Esophagus muscularis mucosa (tissue), 4 donors: ENCODE measurements at regions not wholly inside any gene's neighbourhood (a gene's known extent, or its start where the extent isn't known, plus 50 kb on each side); places are given as distances from the start of the nearest gene placed in this dataset.

Source experiments
- DNase-seq: peaks from one replicate; pipeline ENCODE4 v3.0.0-alpha.2; 2017; ENCODE audit errors: extremely low spot score
- H3K27ac ChIP-seq, 4 donors: fragments of 200-600 bp; sonication (generic); replicated peaks in 1 of 4; 1 replicate in 3 of 4; 2 replicates in 1 of 4; pipeline ENCODE4 v1.5.1; 2016 to 2019; ENCODE audit warnings: mild to moderate bottlenecking in 1 of 4
- H3K27me3 ChIP-seq, 4 donors: fragments of 200-600 bp; sonication (generic); one replicate each; pipeline versions ENCODE4 v1.5.1 to v1.6.0; 2016 to 2019
- H3K36me3 ChIP-seq, 4 donors: fragments of 200-600 bp; sonication (generic); one replicate each; pipeline ENCODE4 v1.5.1; 2016 to 2019
- H3K4me1 ChIP-seq, 4 donors: fragments of 200-600 bp; sonication (generic); one replicate each; pipeline ENCODE4 v1.5.1; 2016 to 2019
- H3K4me3 ChIP-seq, 4 donors: fragments of 200-600 bp; sonication (generic); 1 replicate in 2 of 4; 2 replicates in 2 of 4; pipeline ENCODE4 v1.5.1; 2016 to 2019; ENCODE audit warnings: mild to moderate bottlenecking in 4 of 4, moderate library complexity in 1 of 4
- H3K9me3 ChIP-seq, 4 donors: fragments of 200-600 bp; sonication (generic); 1 replicate in 3 of 4; 2 replicates in 1 of 4; pipeline ENCODE4 v1.5.1; 2016 to 2019
- EP300 ChIP-seq: sonication (generic); formaldehyde crosslinking; IDR thresholded peaks from one replicate; pipeline ENCODE4 v1.6.1; 2017; ENCODE audit warnings: antibody characterized with exemption
- POLR2A ChIP-seq: fragments of 450-650 bp; IDR thresholded peaks from one replicate; pipeline ENCODE4 v1.6.1; 2017; ENCODE audit warnings: antibody characterized with exemption, moderate library complexity, mild to moderate bottlenecking, low read depth
- POLR2AphosphoS5 ChIP-seq, 2 donors: sonication (generic); formaldehyde crosslinking; IDR thresholded peaks; one replicate each; pipeline ENCODE4 v1.6.1; 2017; ENCODE audit warnings: antibody characterized with exemption in 2 of 2
- WGBS: methylation state at CpG from one replicate; pipeline ENCODE4 v1.1.5; 2018; 5-methylcytosine and 5-hydroxymethylcytosine counted together
- intact Hi-C: fragments of 100-400 bp; cut with DNase I; formaldehyde crosslinking; loops from one replicate; pipeline ENCODE4 v1.15.1; 2023
- TF ChIP-seq, protein P1 (sequence below), 3 experiments: fragments of 200-600 bp in 2 of 3; fragments of 450-650 bp in 1 of 3; sonication (generic) in 2 of 3; IDR thresholded peaks; one replicate each; pipeline ENCODE4 v1.5.1; 2017 to 2019; ENCODE audit warnings: antibody characterized with exemption in 3 of 3, mild to moderate bottlenecking in 2 of 3, moderate library complexity in 1 of 3

DNA sequence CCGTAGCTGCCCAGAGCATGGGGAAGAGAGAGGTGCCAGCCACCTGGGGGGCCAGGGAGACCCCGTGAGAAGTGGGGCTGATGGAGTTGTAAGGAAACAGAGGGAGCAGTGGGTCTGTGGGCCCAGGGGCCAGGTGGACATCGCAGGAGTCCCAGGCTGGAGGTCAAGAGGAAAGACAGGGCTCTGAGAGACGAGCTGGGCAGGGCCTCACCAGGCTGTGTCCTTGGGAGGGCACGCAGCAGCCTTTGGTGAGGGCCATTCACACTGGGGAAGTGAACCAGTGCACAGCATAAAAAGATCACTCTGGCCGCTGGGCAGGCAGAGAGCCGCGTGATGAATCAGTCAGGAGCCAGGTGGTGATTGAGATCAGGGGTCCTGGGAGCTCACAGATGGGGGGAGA, 73.9 kb upstream of the FOXQ1 start:
- Histone ChIP-seq H3K27ac (no peak overlapping the region), H3K4me3 (no peak overlapping the region), H3K27me3 (no peaks in the 10 kb centered on the region), H3K36me3 (no peaks in the 10 kb centered on the region), H3K9me3 (no peaks in the 10 kb centered on the region), H3K4me1 (peaks cover 0 to 11% (median 9%) of the 10 kb centered on the region in 4 donors)
- intact Hi-C loops, result no loop called here
- no peak for DNase-seq
- TF ChIP-seq POLR2A, result no peak
- TF ChIP-seq POLR2AphosphoS5 (IDR thresholded peaks at IDR 0.05), result no peak
- no peak for TF ChIP-seq EP300
- TF ChIP-seq, protein P1, sequence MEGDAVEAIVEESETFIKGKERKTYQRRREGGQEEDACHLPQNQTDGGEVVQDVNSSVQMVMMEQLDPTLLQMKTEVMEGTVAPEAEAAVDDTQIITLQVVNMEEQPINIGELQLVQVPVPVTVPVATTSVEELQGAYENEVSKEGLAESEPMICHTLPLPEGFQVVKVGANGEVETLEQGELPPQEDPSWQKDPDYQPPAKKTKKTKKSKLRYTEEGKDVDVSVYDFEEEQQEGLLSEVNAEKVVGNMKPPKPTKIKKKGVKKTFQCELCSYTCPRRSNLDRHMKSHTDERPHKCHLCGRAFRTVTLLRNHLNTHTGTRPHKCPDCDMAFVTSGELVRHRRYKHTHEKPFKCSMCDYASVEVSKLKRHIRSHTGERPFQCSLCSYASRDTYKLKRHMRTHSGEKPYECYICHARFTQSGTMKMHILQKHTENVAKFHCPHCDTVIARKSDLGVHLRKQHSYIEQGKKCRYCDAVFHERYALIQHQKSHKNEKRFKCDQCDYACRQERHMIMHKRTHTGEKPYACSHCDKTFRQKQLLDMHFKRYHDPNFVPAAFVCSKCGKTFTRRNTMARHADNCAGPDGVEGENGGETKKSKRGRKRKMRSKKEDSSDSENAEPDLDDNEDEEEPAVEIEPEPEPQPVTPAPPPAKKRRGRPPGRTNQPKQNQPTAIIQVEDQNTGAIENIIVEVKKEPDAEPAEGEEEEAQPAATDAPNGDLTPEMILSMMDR (IDR thresholded peaks at IDR 0.05), result no peak
- WGBS, result 91% methylated on average over 8 of the region's 8 CpGs

- WGBS, result 91% methylated on average over 15 of the region's 15 CpGs
- no peaks in the 10 kb centered on the region for H3K36me3 ChIP-seq
- H3K9me3 ChIP-seq, result no peaks in the 10 kb centered on the region
- peak; percentile 68 for DNase-seq
- intact Hi-C loops, result no loop called here
- no peak for TF ChIP-seq POLR2AphosphoS5 (IDR thresholded peaks at IDR 0.05)
- no peak for TF ChIP-seq POLR2A
- TF ChIP-seq, protein P1 (IDR thresholded peaks at IDR 0.05), result no peak
- TF ChIP-seq EP300, result no peak
- H3K27me3 ChIP-seq, result no peaks in the 10 kb centered on the region
- no peak overlapping the region for H3K4me3 ChIP-seq
- peaks cover 0 to 7% (median 5%) of the 10 kb centered on the region in 4 donors for H3K4me1 ChIP-seq
- H3K27ac ChIP-seq, result no peak overlapping the region
These were observed 74.3 kb upstream of the FOXQ1 start for GRCh38 chr6:1237636-1238035.

- 79% methylated on average over 5 of the region's 6 CpGs for WGBS
- DNase-seq, result peak; percentile 90
- TF ChIP-seq EP300, result no peak
- TF ChIP-seq POLR2A, result no peak
- TF ChIP-seq, protein P1 (IDR thresholded peaks at IDR 0.05), result no peak
- no peak for TF ChIP-seq POLR2AphosphoS5 (IDR thresholded peaks at IDR 0.05)
These were observed 76.1 kb upstream of the FOXQ1 start for GRCh38 chr6:1235825-1236224.

GRCh38 chr6:1233924-1234323, 78.0 kb upstream of the FOXQ1 start:
- H3K27ac ChIP-seq, result no peak overlapping the region
- no peak for TF ChIP-seq EP300
- TF ChIP-seq POLR2AphosphoS5 (IDR thresholded peaks at IDR 0.05), result no peak
- TF ChIP-seq POLR2A, result no peak
- TF ChIP-seq, protein P1 (IDR thresholded peaks at IDR 0.05), result no peak
- 82% methylated on average over 11 of the region's 11 CpGs for WGBS

More at GRCh38 chr6:1235825-1236224, 76.1 kb upstream of the FOXQ1 start:
- Histone ChIP-seq H3K4me3 (no peak overlapping the region), H3K9me3 (no peaks in the 10 kb centered on the region), H3K36me3 (no peaks in the 10 kb centered on the region), H3K27me3 (no peaks in the 10 kb centered on the region), H3K4me1 (no peaks in the 10 kb centered on the region), H3K27ac (no peak overlapping the region)
- intact Hi-C loops, result no loop called here

GRCh38 chr6:1232578-1232977, 79.3 kb upstream of the FOXQ1 start:
- TF ChIP-seq POLR2AphosphoS5 (IDR thresholded peaks at IDR 0.05), result no peak
- TF ChIP-seq, protein P1 (IDR thresholded peaks at IDR 0.05), result no peak
- no peak for TF ChIP-seq EP300
- TF ChIP-seq POLR2A, result no peak
- Histone ChIP-seq H3K9me3 (no peaks in the 10 kb centered on the region), H3K36me3 (no peaks in the 10 kb centered on the region), H3K4me1 (no peaks in the 10 kb centered on the region), H3K27ac (no peak overlapping the region), H3K27me3 (no peaks in the 10 kb centered on the region), H3K4me3 (no peak overlapping the region)
- no peak for DNase-seq
- WGBS, result 97% methylated on average over 3 of the region's 3 CpGs
- intact Hi-C loops, result no loop called here

More at GRCh38 chr6:1233924-1234323, 78.0 kb upstream of the FOXQ1 start:
- Histone ChIP-seq H3K4me1 (no peaks in the 10 kb centered on the region), H3K36me3 (no peaks in the 10 kb centered on the region), H3K4me3 (no peak overlapping the region), H3K9me3 (no peaks in the 10 kb centered on the region), H3K27me3 (no peaks in the 10 kb centered on the region)
- intact Hi-C loops, result no loop called here
- peak; percentile 72 for DNase-seq
